GM18499 (cell line): ENCODE measurements at regions not wholly inside any gene's neighbourhood (a gene's known extent, or its start where the extent isn't known, plus 50 kb on each side); places are given as distances from the start of the nearest gene placed in this dataset.
"Not testable (repeated sequence)": the region's sequence is repeated elsewhere in the genome, so short reads cannot be mapped to it uniquely, and the experiment has no call there.

ENCODE experiments used
- ATAC-seq: cut with Tn5 transposase; IDR thresholded peaks from one replicate; pipeline ENCODE4 v1.9.1; 2021; ENCODE audit warnings: moderate number of reproducible peaks; ENCODE audit not compliant: insufficient read depth, unreplicated experiment

- ATAC-seq: not testable (repeated sequence)
Measured at GRCh38 chr6:14782921-14783464, 462.9 kb upstream of the JARID2 start.

DNA sequence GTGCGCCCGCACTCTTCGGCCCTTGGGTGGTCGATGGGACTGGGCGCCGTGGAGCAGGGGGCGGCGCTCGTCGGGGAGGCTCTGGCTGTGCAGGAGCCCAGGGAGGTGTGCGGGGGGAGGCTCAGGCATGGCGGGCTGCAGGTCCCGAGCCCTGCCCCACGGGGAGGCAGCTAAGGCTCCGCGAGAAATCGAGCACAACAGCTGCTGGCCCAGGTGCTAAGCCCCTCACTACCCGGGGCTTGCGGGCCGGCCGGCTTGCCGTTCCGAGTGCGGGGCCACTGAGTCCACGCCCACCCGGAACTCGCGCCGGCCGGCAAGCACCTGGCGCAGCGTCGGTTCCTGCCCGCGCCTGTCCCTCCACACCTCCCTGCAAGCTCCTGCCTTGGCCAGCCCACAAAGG is 462.3 kb upstream of the JARID2 start:
- ATAC-seq: no peak

DNA sequence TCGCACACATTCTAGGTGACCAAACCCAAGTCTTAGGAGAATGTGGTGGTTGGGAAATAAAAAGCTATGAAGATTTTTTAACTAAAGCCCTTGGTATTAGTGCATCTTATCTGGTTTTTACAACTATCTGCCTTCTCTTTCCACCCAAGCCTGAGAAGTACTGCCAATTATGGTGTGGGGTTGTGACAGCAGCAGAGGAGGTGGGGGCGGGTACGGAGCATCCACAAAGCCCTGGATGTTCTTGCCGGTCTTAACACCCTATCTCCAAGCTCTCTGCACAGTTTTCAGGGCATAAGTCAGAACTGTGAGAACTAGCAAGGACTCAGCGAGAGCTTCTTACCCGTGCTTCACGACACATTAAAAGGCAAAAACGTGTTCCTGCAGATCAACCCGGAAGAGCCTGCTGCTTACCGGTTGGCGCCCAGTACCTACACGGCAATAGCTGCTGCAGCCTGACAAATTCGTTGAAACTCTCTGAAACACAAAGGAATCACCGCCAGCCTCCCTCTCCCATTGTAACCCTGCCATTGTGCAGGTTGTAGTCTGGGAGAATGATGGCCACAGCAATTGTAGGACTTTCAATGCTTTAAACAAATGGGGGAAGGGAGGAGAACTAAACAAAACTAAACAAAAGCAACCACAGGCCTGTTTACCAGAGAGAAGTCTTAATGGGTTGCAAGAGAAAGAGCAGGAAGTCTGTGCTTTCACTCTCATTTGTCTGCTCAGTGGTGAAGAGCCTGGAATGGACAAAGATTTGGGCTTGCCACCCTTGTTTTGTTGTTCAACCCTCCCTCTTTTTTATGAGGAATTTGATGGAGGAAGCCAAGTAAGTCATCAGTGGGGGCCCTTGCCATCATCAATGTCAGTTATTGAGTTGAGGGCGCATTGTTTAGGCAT is 461.0 kb upstream of the JARID2 start:
- no peak for ATAC-seq

GRCh38 chr6:14785493-14785790 is 460.4 kb upstream of the JARID2 start:
- no peak for ATAC-seq

DNA sequence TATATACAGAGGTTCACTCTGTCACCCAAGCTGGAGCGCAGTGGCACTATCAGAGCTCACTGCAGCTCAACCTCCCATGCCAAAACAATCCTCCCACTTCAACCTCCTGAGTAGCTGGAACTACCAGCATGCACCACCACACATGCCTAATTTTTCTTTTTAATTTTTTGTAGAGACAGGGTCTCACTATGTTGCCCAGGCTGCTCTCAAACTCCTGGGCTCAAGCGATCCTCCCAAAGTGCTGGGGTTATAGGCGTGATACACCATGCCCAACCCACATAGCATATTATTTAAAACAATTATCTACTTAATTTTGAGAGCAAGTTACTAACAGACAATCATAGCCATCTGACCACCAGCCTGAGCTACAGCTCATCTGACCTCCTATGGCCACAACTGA is 459.9 kb upstream of the JARID2 start:
- no peak for ATAC-seq

GRCh38 chr6:14786455-14786854 is 459.4 kb upstream of the JARID2 start:
- no peak for ATAC-seq

GRCh38 chr6:14787250-14787649 is 458.6 kb upstream of the JARID2 start:
- no peak for ATAC-seq

- ATAC-seq: no peak
Measured at GRCh38 chr6:14787677-14788076, 458.2 kb upstream of the JARID2 start.

DNA sequence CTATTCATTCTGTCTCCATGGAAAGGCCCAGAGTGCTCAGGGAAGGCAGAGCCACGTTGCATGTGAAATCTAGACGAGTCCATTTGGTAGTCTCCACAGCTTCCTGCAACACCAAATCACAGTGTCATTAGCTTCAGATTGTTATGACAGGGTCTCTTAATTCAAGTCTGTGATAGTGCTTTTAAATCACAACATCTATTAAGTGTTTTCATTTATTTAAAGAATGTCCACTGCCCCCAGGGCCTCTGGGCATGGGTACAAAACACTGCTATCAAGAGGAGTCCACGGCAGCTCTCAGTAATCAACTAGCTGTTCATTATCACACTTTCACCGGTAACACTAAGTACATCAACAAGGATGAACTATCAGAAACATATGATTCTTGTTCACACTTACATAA is 455.9 kb upstream of the JARID2 start:
- ATAC-seq: no peak

GRCh38 chr6:14790976-14791375 is 454.9 kb upstream of the JARID2 start:
- ATAC-seq: no peak

DNA sequence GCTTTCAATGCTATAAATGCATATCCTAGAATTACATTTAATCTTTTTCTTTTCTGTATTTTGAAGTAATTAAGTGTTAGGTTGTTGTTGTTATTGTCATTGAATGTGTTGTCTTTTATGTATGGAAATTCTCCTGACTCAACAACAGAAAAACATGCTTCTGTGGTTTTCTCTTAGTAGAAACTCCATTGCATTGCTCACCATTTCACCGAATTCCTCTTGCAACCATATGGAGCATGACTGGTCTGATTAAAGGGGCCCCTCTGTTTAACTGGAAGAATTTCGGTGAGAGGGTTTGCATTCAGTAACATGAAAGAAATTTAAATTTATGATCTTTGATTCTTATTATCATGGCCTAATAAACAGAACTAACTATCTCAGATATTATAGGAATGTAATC is 454.3 kb upstream of the JARID2 start:
- ATAC-seq: no peak

- no peak for ATAC-seq
Measured at GRCh38 chr6:14792118-14792955, 453.5 kb upstream of the JARID2 start.

GRCh38 chr6:14795451-14795850 is 450.4 kb upstream of the JARID2 start:
- no peak for ATAC-seq

DNA sequence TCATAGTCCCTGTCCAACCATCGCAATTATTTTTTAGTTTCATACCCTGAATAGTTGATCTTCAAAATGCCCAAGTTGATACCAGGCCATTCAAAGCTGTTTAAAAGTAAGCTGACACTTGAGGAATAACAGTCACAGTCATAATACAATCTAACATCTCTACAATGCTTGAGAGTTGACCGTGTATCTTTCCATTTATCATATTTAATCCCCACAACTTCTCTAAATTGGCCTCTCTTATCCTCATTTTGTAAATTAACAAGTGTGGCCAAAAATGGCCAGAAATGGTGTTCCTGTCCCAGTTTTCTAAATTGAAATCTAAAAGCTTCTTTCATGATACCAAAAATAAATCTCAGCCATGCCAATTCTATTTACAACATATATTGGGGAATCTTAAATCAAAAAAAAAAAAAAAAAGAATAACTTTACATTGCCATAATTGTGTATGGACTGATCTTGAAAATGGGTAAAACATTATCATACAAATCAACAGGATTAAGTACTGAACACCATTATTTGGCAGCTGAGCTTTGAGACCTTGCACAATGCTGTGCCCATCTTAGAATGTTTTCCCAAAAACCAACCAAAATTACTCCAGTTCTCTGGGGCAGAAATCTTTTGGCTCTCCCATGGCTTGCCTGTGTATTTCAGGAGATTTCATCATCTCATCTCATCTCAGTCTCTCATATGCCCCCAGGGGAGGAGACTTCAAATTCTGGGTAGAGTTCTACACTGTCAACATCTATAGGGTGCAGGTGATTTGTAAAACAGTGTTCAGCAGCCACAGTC is 448.7 kb upstream of the JARID2 start:
- no peak for ATAC-seq

DNA sequence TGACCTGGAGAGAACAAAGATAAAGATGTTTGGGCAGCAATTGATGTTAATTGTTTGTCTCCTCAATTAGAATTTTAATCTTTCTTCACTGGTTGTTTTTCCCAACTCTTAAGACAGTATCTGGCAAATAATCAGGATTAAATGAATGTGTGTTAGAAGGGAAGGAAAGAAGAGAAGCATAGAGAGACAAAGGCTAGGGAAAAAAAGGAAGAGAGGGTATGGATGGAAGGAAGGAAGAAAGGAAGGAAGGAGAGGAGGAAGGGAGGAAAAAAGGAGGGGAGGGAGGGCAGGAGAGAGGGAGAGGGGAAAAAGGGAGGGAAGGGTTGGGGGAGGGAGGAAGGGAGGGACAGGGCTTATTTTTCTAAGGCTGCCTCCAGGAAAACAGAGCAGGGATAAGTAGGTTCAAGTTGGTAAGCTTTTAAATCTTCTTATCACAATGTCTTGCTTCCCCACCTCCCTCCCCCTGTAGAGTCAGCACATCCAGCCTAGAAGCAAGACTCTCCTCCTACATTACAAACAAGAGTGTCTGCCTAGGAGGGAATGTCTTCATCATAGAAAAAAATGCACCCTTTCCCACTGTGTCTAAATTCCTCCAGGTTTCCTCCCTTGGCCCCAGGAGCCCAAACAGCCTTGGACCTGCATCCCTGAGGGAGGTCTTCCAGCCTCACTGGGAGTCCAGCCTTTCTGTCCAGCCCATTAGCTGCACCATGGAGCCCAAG is 447.8 kb upstream of the JARID2 start:
- ATAC-seq: no peak

DNA sequence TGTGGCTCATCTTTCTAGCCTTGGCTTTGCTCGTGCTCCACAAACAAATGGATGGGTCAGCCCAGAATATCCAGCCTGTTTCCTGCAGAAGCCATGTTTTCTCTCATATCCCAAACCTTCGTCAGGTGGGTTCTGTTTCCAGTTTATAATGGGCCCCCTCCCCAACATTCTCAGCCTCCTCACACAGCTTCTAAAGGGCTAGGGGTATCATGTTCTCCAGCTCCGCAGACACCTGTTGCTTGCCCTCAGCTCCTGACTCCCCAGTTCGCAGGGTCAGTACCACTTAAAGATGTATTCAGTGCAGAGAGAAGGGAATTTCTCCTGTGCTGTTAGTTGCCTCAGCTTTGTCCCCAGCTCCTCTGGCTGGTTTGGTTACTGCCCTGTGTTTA is 447.3 kb upstream of the JARID2 start:
- no peak for ATAC-seq

DNA sequence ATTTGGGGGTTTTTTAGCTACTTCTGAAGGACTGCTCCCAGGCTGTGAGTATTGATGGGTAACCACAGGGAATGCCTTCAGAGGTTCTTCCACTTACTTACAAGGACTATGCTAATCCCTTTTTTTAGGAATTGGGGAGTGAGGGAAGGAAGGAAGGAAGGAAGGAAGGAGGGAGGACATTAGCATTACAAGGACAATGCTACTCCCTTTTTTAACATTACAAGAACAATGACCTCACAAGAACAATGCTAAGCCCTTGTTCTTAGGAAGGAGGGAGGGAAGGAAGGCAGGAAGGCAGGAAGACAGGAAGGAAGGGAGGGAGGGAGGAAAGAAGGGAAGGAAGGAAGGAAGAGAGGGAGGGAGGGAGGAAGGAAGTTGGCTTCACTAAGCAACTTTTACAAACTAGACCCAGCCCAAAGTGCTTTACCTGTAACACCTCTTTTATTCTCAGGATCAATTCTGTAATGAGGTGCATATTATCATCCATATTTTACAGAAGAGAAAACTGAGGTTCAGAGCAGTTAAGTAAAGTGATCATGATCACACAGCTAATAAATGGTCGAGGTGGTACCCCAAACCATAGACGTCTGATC is 446.8 kb upstream of the JARID2 start:
- no peak for ATAC-seq

- ATAC-seq: no peak
Measured at GRCh38 chr6:14799928-14800327, 445.9 kb upstream of the JARID2 start.

GRCh38 chr6:14802514-14803160 is 443.2 kb upstream of the JARID2 start:
- ATAC-seq: no peak
